Activated CD4-positive, alpha-beta memory T cell treated with anti-CD3 and anti-CD28 coated beads, Interleukin-2, amount 10 ng/mL, durations not matched to agents 7 days and 5 days (primary cell): ENCODE measurements at regions not wholly inside any gene's neighbourhood (a gene's known extent, or its start where the extent isn't known, plus 50 kb on each side); places are given as distances from the start of the nearest gene placed in this dataset.
"Not testable (repeated sequence)": the region's sequence is repeated elsewhere in the genome, so short reads cannot be mapped to it uniquely, and the experiment has no call there.

Experiments
- CTCF ChIA-PET: fragments of 350-600 bp; sonication (Branson Sonifier 250); formaldehyde crosslinking; loops from one replicate; lab custom pipeline; 2021; ENCODE audit warnings: antibody characterized with exemption, inconsistent platforms; lab: Charles Lee
- POLR2A ChIA-PET: fragments of 350-600 bp; sonication (Branson Sonifier 250); formaldehyde crosslinking; loops from one replicate; lab custom pipeline; 2021; ENCODE audit warnings: antibody characterized with exemption; lab: Charles Lee
- DNase-seq: peaks from one replicate; pipeline ENCODE4 v3.0.0-alpha.2; 2020
- H3K27ac Mint-ChIP-seq: one replicate; pipeline ENCODE4 v1.8.0; 2021; ENCODE audit warnings: mild to moderate bottlenecking, mixed read lengths
- H3K27me3 Mint-ChIP-seq: one replicate; pipeline ENCODE4 v1.8.0; 2021; ENCODE audit warnings: mixed read lengths
- H3K36me3 Mint-ChIP-seq: one replicate; pipeline ENCODE4 v1.8.0; 2021; ENCODE audit warnings: low read depth, mixed read lengths
- H3K4me1 Mint-ChIP-seq: one replicate; pipeline ENCODE4 v1.8.0; 2021; ENCODE audit warnings: mixed read lengths
- H3K4me3 Mint-ChIP-seq: one replicate; pipeline ENCODE4 v1.8.0; 2021; ENCODE audit warnings: mild to moderate bottlenecking, mixed read lengths
- H3K9me3 Mint-ChIP-seq: one replicate; pipeline ENCODE4 v1.8.0; 2021; ENCODE audit warnings: mixed read lengths

GRCh38 chr21:5055027-5055754 is 5466.2 kb upstream of the TPTE start:
- H3K27me3 Mint-ChIP-seq, H3K27ac Mint-ChIP-seq, H3K4me1 Mint-ChIP-seq, DNase-seq, H3K36me3 Mint-ChIP-seq, H3K9me3 Mint-ChIP-seq, CTCF ChIA-PET, H3K4me3 Mint-ChIP-seq, POLR2A ChIA-PET: not testable (repeated sequence)

GRCh38 chr21:5055996-5056962 is 5465.1 kb upstream of the TPTE start:
- DNase-seq, POLR2A ChIA-PET, H3K4me3 Mint-ChIP-seq, H3K27me3 Mint-ChIP-seq, H3K4me1 Mint-ChIP-seq, H3K36me3 Mint-ChIP-seq, H3K9me3 Mint-ChIP-seq, H3K27ac Mint-ChIP-seq, CTCF ChIA-PET: not testable (repeated sequence)

GRCh38 chr21:5057077-5057476 is 5464.3 kb upstream of the TPTE start:
- DNase-seq, CTCF ChIA-PET, H3K27me3 Mint-ChIP-seq, H3K4me1 Mint-ChIP-seq, H3K9me3 Mint-ChIP-seq, H3K27ac Mint-ChIP-seq, H3K36me3 Mint-ChIP-seq, H3K4me3 Mint-ChIP-seq, POLR2A ChIA-PET: not testable (repeated sequence)

GRCh38 chr21:5060364-5061083 is 5460.9 kb upstream of the TPTE start:
- POLR2A ChIA-PET, result not testable (repeated sequence)

GRCh38 chr21:5064581-5065142 is 5456.7 kb upstream of the TPTE start:
- H3K27me3 Mint-ChIP-seq, DNase-seq, POLR2A ChIA-PET: not testable (repeated sequence)

More at GRCh38 chr21:5060364-5061083, 5460.9 kb upstream of the TPTE start:
- H3K4me1 Mint-ChIP-seq, CTCF ChIA-PET, H3K9me3 Mint-ChIP-seq, H3K4me3 Mint-ChIP-seq, H3K27ac Mint-ChIP-seq, DNase-seq, H3K36me3 Mint-ChIP-seq, H3K27me3 Mint-ChIP-seq: not testable (repeated sequence)

GRCh38 chr21:5065240-5066211 is 5455.9 kb upstream of the TPTE start:
- POLR2A ChIA-PET, CTCF ChIA-PET, H3K27ac Mint-ChIP-seq, H3K4me3 Mint-ChIP-seq, H3K9me3 Mint-ChIP-seq, H3K4me1 Mint-ChIP-seq, H3K36me3 Mint-ChIP-seq, DNase-seq, H3K27me3 Mint-ChIP-seq: not testable (repeated sequence)

More at GRCh38 chr21:5064581-5065142, 5456.7 kb upstream of the TPTE start:
- H3K27ac Mint-ChIP-seq, H3K36me3 Mint-ChIP-seq, H3K9me3 Mint-ChIP-seq, CTCF ChIA-PET, H3K4me3 Mint-ChIP-seq, H3K4me1 Mint-ChIP-seq: not testable (repeated sequence)

- H3K36me3 Mint-ChIP-seq, DNase-seq, H3K27me3 Mint-ChIP-seq, H3K4me3 Mint-ChIP-seq, H3K9me3 Mint-ChIP-seq, H3K27ac Mint-ChIP-seq, H3K4me1 Mint-ChIP-seq, POLR2A ChIA-PET, CTCF ChIA-PET: not testable (repeated sequence)
Observed at GRCh38 chr21:5066682-5067251, 5454.6 kb upstream of the TPTE start.

- H3K9me3 Mint-ChIP-seq, DNase-seq, H3K4me3 Mint-ChIP-seq, H3K36me3 Mint-ChIP-seq, H3K27me3 Mint-ChIP-seq, POLR2A ChIA-PET, CTCF ChIA-PET, H3K4me1 Mint-ChIP-seq, H3K27ac Mint-ChIP-seq: not testable (repeated sequence)
Observed at GRCh38 chr21:5067326-5068048, 5453.9 kb upstream of the TPTE start.

GRCh38 chr21:5068649-5069048 is 5452.7 kb upstream of the TPTE start:
- H3K27me3 Mint-ChIP-seq, POLR2A ChIA-PET, DNase-seq, H3K36me3 Mint-ChIP-seq, H3K4me3 Mint-ChIP-seq, CTCF ChIA-PET, H3K4me1 Mint-ChIP-seq, H3K9me3 Mint-ChIP-seq, H3K27ac Mint-ChIP-seq: not testable (repeated sequence)

GRCh38 chr21:5071180-5071579 is 5450.2 kb upstream of the TPTE start:
- H3K4me1 Mint-ChIP-seq, H3K36me3 Mint-ChIP-seq, POLR2A ChIA-PET, H3K4me3 Mint-ChIP-seq, H3K27me3 Mint-ChIP-seq, H3K9me3 Mint-ChIP-seq, CTCF ChIA-PET, DNase-seq, H3K27ac Mint-ChIP-seq: not testable (repeated sequence)

- POLR2A ChIA-PET, H3K27me3 Mint-ChIP-seq, H3K27ac Mint-ChIP-seq, CTCF ChIA-PET, H3K36me3 Mint-ChIP-seq, H3K9me3 Mint-ChIP-seq, H3K4me1 Mint-ChIP-seq, DNase-seq, H3K4me3 Mint-ChIP-seq: not testable (repeated sequence)
Observed at GRCh38 chr21:5076854-5077253, 5444.5 kb upstream of the TPTE start.
